Daoy (cell line): ENCODE measurements at regions not wholly inside any gene's neighbourhood (a gene's known extent, or its start where the extent isn't known, plus 50 kb on each side); places are given as distances from the start of the nearest gene placed in this dataset.

Experiments used
- DNase-seq: peaks from one replicate; pipeline ENCODE4 v3.0.0-alpha.2; 2015; ENCODE audit warnings: low read depth

- DNase-seq: no peak
Measured at GRCh38 chr2:222146488-222146887, 152.3 kb downstream of the PAX3 start.

GRCh38 chr2:222142027-222142426 lies 156.8 kb downstream of the PAX3 start:
- peak; percentile 50 for DNase-seq

DNA sequence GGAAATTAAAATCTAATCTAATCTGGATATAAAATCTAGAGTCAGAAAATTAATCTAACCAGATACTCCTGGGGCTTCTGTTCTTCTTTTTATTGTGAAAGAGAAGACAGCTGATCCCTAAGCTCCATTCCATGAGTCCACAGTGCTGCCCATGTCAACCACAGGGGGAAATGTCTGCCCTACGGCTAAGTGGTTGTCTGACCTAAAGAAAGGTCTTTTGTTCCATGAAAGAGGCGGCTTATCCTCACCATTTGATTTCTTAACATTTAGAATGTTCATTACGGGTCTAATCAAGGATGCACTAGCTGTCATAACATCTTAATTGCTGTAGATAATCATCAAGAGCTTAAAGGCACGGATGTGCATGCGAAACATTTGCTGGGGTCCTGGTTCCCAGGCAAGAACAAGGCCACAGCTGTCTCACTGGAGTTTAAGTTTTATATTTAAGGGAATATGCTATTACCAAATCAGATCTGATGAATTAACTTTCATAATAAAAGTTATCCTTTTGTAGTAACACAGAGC lies 162.6 kb downstream of the PAX3 start:
- no peak for DNase-seq

DNA sequence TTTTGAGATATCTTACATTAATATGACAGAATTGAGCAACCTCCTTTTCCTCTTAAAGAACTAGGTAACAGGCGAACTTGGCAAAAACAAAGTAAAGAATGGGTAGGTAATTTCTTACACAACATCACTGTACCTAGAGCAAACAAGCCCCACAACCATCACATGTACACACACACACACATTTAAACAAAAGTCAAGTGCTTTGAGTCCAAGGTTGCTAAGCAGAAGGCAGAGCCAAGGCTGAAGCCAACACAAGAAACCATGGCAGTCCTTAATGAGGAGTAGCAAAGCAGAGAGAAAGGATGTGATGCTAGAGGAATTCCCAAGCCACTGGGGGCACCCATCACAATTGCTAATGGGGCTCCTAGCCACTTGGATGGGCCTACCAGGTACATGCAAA lies 164.1 kb downstream of the PAX3 start:
- DNase-seq: no peak

DNA sequence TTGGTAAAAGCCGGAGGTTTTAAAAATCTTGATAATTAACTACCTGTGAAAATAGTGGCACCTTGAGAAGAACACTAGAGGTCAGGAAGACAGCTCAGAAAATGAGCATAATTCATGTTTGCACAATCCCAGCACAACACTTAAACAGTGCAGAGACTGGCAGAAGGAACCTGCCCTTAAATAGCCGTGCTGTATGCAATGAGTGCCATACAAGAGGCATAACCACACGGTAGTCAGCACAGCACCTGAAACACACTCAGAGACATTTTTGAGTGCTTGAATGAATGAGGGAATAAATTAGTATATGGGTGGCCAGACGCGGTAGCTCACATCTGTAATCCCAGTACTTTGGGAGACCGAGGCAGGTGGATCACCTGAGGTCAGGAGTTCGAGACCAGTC lies 164.9 kb downstream of the PAX3 start:
- no peak for DNase-seq

DNA sequence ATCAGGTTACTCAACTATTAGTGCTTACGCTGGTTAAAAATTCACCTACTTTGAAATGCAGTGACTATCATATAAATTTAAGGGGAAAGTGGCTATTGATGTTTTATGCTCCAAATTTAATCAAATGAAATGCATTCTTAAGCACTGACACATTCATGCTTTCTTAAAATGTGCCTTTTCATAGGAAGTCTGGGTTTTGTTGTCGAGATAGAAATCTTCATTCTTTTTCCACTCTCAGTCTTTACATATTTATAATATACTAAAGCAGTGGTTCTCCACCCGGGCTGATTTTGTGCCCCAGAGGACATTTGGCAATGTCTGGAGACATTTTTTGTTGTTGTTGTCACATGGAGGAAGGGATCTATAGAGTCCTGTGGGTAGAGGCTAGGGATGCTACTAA lies 167.9 kb downstream of the PAX3 start:
- no peak for DNase-seq

DNA sequence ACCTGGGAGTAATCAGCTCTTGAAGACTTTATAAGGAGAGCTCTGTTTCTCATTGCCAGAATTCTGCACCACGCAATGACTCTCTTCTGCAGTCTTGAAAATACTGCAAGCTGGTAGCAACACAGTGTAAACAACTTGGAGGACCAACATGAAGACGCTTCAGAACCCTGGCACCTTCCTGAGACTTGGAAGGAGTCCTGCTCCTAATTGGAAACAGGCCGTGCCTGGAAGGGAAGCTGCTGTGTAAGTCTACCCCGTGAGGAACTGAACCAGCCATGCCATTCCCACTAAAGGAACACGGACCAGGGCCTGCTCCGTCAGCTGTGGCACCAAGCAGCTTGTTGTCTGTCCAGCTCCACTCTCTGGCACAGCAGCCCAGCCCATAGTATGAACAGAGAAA lies 171.1 kb downstream of the PAX3 start:
- no peak for DNase-seq

GRCh38 chr2:222120933-222121332 lies 177.9 kb downstream of the PAX3 start:
- DNase-seq: no peak

- peak; percentile 6 for DNase-seq
Measured at GRCh38 chr2:222115296-222115695, 183.5 kb downstream of the PAX3 start.

DNA sequence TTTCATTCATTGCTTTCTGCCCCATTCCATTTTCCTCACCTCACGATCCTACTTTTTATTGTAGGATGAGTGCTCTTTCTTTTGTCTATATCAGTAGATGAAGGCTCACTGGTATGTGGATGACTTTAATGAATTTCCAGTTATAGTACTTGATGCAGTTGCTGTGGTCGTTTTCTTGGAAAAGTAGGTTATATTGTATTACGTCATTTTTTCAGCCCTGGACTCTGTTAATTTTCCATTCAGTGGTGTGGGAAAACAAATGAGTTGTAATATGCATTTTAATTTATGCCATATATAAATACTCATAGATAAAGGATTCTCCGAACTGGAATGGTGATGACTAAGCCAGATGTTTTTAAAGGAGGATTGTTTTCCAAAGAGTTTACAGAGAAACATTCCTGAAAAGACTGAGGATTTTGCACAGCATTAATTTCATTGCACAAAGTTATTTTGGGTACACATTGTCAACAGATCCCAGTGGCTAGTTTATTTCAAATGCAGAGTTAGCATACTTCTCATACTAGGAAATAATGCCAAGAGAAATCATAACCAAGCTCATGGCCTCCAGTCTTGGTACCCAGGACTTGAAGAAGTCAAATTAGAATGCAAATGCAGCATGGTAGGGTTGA lies 189.7 kb downstream of the PAX3 start:
- DNase-seq: no peak

DNA sequence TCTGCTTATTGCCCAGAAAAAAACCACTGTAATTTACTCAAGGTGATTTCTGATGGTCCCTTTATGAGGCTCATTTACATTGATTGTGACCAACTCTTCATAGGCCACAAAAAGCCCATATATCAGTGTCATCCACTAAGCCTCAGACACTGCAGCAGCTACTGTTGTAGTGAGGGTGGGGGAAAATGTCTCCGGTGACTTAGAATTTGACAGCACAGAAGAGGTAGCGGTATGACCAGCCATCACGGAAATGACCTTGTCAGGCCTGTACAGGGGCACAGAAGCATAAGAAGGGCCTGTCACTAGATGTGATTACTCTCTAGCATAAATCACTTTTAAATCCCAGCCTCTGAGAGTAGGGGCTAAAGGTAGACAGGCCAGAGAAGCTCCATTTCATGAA lies 190.3 kb downstream of the PAX3 start:
- DNase-seq: no peak

- peak; percentile 29 for DNase-seq
Measured at GRCh38 chr2:222105046-222105445, 193.8 kb downstream of the PAX3 start.

DNA sequence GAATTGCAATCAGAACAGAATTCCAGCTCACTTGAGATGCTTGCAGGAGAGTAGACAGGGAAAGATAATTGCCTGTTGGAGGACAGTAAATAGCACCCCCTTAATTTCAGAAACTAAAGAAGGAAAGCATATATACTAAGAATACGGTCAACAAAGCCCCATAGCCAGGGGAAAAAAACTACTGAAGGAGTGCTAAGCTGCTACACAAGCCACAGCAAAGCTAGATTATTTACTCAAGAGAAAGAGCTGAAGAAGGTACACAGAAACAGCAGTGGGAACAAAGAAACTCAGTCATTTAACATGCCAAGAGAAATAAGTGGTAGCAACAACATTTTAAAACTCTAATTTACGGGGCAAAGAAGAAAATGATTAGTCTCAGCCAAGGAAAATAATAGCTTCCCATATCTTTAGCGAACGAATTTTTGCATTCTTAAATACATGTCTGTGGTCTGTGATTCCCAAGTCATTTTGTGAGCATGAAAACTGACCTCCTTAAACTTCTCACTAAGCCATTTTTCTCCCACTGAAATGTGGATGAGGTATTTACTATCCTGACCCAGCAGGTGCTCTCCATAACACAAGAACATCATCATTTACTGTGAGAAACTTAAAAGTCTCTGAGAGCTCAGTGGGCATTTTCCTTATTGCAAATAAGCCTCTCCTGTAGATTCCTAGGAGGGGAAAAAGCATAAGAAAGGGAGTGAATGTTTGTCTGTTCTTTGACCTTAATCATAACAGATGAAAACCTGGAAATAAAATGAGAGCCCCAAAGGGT lies 196.0 kb downstream of the PAX3 start:
- DNase-seq: peak; percentile 4

- DNase-seq: peak; percentile 5
Measured at GRCh38 chr2:222100704-222101699, 197.8 kb downstream of the PAX3 start.

- DNase-seq: peak; percentile 48
Measured at GRCh38 chr2:222088561-222088960, 210.2 kb downstream of the PAX3 start.

DNA sequence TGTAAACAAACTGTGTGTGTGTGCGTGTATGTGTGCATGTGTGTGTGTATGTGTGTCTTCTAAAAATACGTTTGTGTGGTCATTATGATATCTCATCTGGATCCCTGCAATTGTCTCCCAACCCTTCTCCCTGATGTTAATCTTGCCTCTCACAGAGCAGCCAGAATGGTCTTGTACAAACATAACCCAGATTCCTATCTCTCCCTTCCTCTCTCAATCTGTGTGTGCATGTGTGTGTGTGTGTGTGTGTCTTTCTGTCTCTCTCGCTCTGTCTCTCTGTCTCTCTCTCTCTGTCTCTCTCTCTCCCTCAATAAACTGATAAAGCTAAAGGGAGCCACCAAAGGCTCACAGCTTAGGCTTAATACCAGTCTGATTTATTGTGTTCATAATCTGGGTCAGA lies 210.8 kb downstream of the PAX3 start:
- DNase-seq: no peak

GRCh38 chr2:222082201-222082600 lies 216.6 kb downstream of the PAX3 start:
- DNase-seq: no peak

- no peak for DNase-seq
Measured at GRCh38 chr2:222080141-222080540, 218.7 kb downstream of the PAX3 start.

- DNase-seq: peak; percentile 70
Measured at GRCh38 chr2:222076973-222077690, 221.7 kb downstream of the PAX3 start.

DNA sequence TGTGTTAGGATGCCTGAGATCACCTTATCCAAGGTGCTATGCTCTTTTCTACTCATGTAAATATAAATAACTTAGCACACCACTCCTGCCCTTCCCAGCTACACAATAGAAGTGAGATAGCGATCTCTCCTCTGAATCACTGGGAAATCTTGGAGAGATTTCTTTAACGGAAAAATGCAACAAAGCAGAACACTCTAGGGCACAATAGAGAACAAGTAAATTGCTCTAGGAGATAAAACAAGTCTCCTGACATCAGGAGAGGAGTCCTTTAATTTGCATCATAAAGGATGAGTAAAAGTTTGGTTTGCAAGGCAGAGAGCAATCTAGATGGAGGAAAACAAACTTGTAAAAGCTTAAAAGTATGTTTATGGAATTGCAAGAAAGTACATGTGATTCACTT lies 224.1 kb downstream of the PAX3 start:
- DNase-seq: no peak

- DNase-seq: no peak
Measured at GRCh38 chr2:222071911-222072310, 226.9 kb downstream of the PAX3 start.
